CD14-positive monocyte (primary cell): ENCODE measurements at regions not wholly inside any gene's neighbourhood (a gene's known extent, or its start where the extent isn't known, plus 50 kb on each side); places are given as distances from the start of the nearest gene placed in this dataset.

Experiments used
- DNase-seq, 3 donors: peaks; one replicate each; pipeline ENCODE4 v3.0.0-alpha.2; 2011 to 2022
- H2AFZ ChIP-seq: 2 replicates; pipeline ENCODE4 v1.6.0; 2012; ENCODE audit warnings: mild to moderate bottlenecking, low read depth, low read length, inconsistent platforms; ENCODE audit not compliant: insufficient read depth, poor library complexity, severe bottlenecking
- H3K27ac ChIP-seq, 2 donors: 1 replicate in 1 of 2; 2 replicates in 1 of 2; pipeline ENCODE4 v1.5.1; 2012 to 2013; ENCODE audit warnings: low read length in 2 of 2, control low read depth in 1 of 2, inconsistent platforms in 1 of 2, low read depth in 1 of 2, mild to moderate bottlenecking in 1 of 2
- H3K27me3 ChIP-seq, 2 donors: one replicate each; pipeline versions ENCODE4 v1.6.0 to v1.6.1; 2011 to 2013; ENCODE audit warnings: low read length in 2 of 2; ENCODE audit not compliant: control insufficient read depth in 2 of 2, insufficient read depth in 2 of 2
- H3K36me3 ChIP-seq, 2 donors: replicated peaks in 1 of 2; 1 replicate in 1 of 2; 2 replicates in 1 of 2; pipeline versions ENCODE4 v1.5.1 to v1.6.1; 2012 to 2013; ENCODE audit warnings: low read length in 2 of 2, control low read depth in 1 of 2, inconsistent platforms in 1 of 2, mild to moderate bottlenecking in 1 of 2; ENCODE audit not compliant: insufficient read depth in 2 of 2, control insufficient read depth in 1 of 2
- H3K4me1 ChIP-seq, 2 donors: 1 replicate in 1 of 2; 2 replicates in 1 of 2; pipeline versions ENCODE4 v1.5.1 to v1.6.1; 2012 to 2013; ENCODE audit warnings: low read length in 2 of 2, control low read depth in 1 of 2, inconsistent platforms in 1 of 2, mild to moderate bottlenecking in 1 of 2, moderate library complexity in 1 of 2; ENCODE audit not compliant: insufficient read depth in 2 of 2, control insufficient read depth in 1 of 2
- H3K4me2 ChIP-seq: replicated peaks from 2 replicates; pipeline ENCODE3; 2012; ENCODE audit warnings: low read length, moderate library complexity, mild to moderate bottlenecking; ENCODE audit not compliant: poor library complexity, severe bottlenecking; ENCODE audit errors: extremely low read depth
- H3K4me3 ChIP-seq, 3 experiments: fragments of 200-600 bp in 1 of 3; sonication (generic) in 1 of 3; replicated peaks in 1 of 3; 1 replicate in 2 of 3; 2 replicates in 1 of 3; pipeline ENCODE4 v1.5.1; 2011 to 2013; ENCODE audit warnings: low read length in 3 of 3, mild to moderate bottlenecking in 3 of 3, control low read depth in 2 of 3, low read depth in 2 of 3, inconsistent platforms in 1 of 3, moderate library complexity in 1 of 3
- H3K79me2 ChIP-seq: 2 replicates; pipeline ENCODE4 v1.6.0; 2012; ENCODE audit warnings: mild to moderate bottlenecking, control low read depth, inconsistent platforms, low read length, moderate library complexity; ENCODE audit not compliant: insufficient read depth
- H3K9ac ChIP-seq: 2 replicates; pipeline ENCODE4 v1.6.0; 2017; ENCODE audit warnings: low read length, mild to moderate bottlenecking; ENCODE audit not compliant: insufficient read depth, poor library complexity, severe bottlenecking
- H3K9me3 ChIP-seq, 2 donors: replicated peaks in 1 of 2; 1 replicate in 1 of 2; 2 replicates in 1 of 2; pipeline versions ENCODE4 v1.5.1 to v1.6.1; 2012 to 2013; ENCODE audit warnings: low read length in 2 of 2, control low read depth in 1 of 2; ENCODE audit not compliant: control insufficient read depth in 1 of 2, insufficient read depth in 1 of 2
- H4K20me1 ChIP-seq: 2 replicates; pipeline ENCODE4 v1.6.0; 2012; ENCODE audit warnings: mild to moderate bottlenecking, low read length, control low read depth, moderate library complexity; ENCODE audit not compliant: insufficient read depth
- H3K27ac Mint-ChIP-seq, 7 donors: one replicate each; pipeline ENCODE4 v1.8.0; 2020; ENCODE audit warnings: mild to moderate bottlenecking in 7 of 7, mixed read lengths in 7 of 7, moderate library complexity in 6 of 7, inconsistent platforms in 2 of 7
- H3K27me3 Mint-ChIP-seq, 3 donors: one replicate each; pipeline ENCODE4 v1.8.0; 2021 to 2022; ENCODE audit warnings: low read depth in 3 of 3, mild to moderate bottlenecking in 3 of 3, mixed read lengths in 3 of 3, moderate library complexity in 3 of 3, inconsistent platforms in 1 of 3
- H3K36me3 Mint-ChIP-seq, 2 donors: one replicate each; pipeline ENCODE4 v1.8.0; 2020; ENCODE audit warnings: mixed read lengths in 2 of 2, inconsistent platforms in 1 of 2, mild to moderate bottlenecking in 1 of 2
- H3K4me1 Mint-ChIP-seq: one replicate; pipeline ENCODE4 v1.8.0; 2020; ENCODE audit warnings: mild to moderate bottlenecking, mixed read lengths
- H3K4me3 Mint-ChIP-seq, 2 donors: one replicate each; pipeline ENCODE4 v1.8.0; 2020; ENCODE audit warnings: mild to moderate bottlenecking in 2 of 2, mixed read lengths in 2 of 2, moderate library complexity in 1 of 2
- H3K9me3 Mint-ChIP-seq, 7 donors: one replicate each; pipeline ENCODE4 v1.8.0; 2020 to 2022; ENCODE audit warnings: mixed read lengths in 7 of 7, mild to moderate bottlenecking in 6 of 7, moderate library complexity in 6 of 7, inconsistent platforms in 2 of 7
- WGBS: methylation state at CpG from one replicate; pipeline ENCODE4 v1.1.5; 2013; ENCODE audit warnings: missing lambda C conversion rate; ENCODE audit not compliant: insufficient coverage; 5-methylcytosine and 5-hydroxymethylcytosine counted together
- intact Hi-C, 2 donors: fragments of 100-400 bp; cut with micrococcal nuclease; formaldehyde crosslinking; loops; one replicate each; pipeline versions ENCODE4 v1.15.0 to v1.15.1; 2023
- TF ChIP-seq, protein P1 (sequence below): fragments of 200-600 bp; IDR thresholded peaks from one replicate; pipeline ENCODE4 v1.8.0; 2022; ENCODE audit warnings: antibody characterized with exemption, mild to moderate bottlenecking

DNA sequence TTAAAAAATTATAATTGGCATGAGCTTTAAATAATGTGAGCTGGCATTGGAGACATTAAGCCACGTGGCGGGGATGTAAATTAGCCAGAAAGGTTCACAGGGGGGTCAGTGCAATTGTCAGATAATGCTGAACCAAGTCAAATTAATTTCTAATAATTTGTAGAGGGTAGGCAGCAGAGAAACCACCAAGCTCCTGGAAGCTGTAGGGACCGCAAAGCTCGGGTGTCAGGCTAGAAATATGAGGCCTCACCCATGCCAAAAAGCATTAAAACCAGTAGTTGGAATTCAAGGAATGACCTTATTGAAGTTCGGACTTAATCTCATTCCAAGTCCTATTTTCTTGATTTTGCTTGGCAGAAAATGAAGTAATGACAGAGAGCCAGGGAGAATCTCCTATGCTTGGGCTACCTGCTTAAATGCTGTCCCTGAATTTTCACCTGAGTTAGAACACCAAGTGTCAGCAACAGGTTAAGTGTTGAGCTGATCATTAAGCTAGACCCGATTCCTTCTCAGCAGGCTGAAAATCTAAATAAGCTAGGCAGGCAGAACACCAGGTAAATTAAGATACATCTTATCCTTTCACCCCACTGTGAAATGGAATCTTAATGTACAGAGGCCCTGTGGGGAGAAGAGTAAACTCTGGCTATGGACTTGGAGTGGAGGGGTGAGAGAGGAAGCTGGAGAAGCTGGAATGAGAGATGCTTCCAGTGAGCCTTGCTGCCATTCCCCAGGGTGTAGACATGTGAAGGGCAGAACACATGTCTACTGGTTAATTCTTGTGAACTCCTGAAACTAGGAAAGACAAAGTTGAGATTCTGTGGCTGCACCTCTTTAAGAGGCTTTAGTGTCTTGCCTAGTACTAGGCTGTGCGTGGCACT, 520.0 kb downstream of the SLC4A3 start:
- TF ChIP-seq, protein P1, sequence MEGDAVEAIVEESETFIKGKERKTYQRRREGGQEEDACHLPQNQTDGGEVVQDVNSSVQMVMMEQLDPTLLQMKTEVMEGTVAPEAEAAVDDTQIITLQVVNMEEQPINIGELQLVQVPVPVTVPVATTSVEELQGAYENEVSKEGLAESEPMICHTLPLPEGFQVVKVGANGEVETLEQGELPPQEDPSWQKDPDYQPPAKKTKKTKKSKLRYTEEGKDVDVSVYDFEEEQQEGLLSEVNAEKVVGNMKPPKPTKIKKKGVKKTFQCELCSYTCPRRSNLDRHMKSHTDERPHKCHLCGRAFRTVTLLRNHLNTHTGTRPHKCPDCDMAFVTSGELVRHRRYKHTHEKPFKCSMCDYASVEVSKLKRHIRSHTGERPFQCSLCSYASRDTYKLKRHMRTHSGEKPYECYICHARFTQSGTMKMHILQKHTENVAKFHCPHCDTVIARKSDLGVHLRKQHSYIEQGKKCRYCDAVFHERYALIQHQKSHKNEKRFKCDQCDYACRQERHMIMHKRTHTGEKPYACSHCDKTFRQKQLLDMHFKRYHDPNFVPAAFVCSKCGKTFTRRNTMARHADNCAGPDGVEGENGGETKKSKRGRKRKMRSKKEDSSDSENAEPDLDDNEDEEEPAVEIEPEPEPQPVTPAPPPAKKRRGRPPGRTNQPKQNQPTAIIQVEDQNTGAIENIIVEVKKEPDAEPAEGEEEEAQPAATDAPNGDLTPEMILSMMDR, result no peak
- H3K9me3 ChIP-seq, result peaks cover 3 to 5% of the 10 kb centered on the region in 2 donors
- no peak for DNase-seq
- Mint-ChIP-seq H3K27me3 (peaks cover 0 to 5% (median 0%) of the 10 kb centered on the region in 3 donors), H3K4me1 (no peaks in the 10 kb centered on the region), H3K36me3 (no peaks in the 10 kb centered on the region), H3K9me3 (peaks cover 2 to 19% (median 6%) of the 10 kb centered on the region in 7 donors), H3K4me3 (no peak overlapping the region), H3K27ac (no peak overlapping the region)
- no peaks in the 10 kb centered on the region for H3K4me1 ChIP-seq
- no peak overlapping the region for H3K27ac ChIP-seq
- H3K9ac ChIP-seq, result no peak overlapping the region
- WGBS, result 79% methylated on average over 6 of the region's 7 CpGs
- no peaks in the 10 kb centered on the region for H3K36me3 ChIP-seq
- no peaks in the 10 kb centered on the region for H3K27me3 ChIP-seq
- no peak overlapping the region for H3K4me3 ChIP-seq
- H3K79me2 ChIP-seq, result no peaks in the 10 kb centered on the region
- intact Hi-C loops, result no loop called here
- no peak overlapping the region for H2AFZ ChIP-seq
- no peak overlapping the region for H3K4me2 ChIP-seq
- no peaks in the 10 kb centered on the region for H4K20me1 ChIP-seq

DNA sequence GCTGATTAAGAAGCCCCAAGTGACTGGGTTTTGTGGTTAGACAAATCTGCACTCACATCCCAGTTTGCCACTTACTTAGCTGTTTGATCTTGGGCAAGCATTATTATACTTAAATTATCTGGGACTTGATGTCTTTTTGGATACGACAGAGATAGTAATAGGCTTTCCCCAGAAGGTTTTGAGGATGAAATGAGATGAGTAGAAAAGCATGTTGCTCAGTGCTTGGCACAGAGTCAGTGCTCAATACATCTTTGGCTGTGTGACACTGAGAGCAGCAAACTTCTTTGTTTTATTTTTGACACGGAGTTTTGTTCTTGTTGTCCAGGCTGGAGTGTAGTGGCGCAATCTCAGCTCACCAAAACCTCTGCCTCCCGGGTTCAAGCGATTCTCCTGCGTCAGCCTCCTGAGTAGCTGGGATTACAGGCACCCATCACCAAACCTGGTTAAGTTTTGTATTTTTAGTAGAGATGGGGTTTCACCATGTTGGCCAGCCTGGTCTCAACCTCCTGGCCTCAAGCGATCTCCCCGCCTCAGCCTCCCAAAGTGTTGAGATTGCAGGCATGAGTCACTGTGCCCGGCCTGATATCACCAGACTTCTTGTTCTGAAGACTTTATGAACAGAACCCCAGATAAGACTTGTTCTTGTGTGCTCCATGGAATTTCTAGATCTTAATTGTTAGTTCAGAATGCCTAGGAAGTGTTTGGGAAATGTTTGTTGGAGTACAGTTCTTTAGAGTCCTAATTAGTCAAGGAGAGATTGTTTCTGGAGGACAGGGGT, 521.2 kb downstream of the SLC4A3 start:
- H3K9me3 Mint-ChIP-seq, result peaks cover 0 to 15% (median 5%) of the 10 kb centered on the region in 7 donors
- intact Hi-C loops, result no loop called here
- peaks cover 0 to 5% of the 10 kb centered on the region in 2 donors for H3K9me3 ChIP-seq

More for the DNA sequence above, 521.2 kb downstream of the SLC4A3 start:
- H3K4me2 ChIP-seq, result no peak overlapping the region
- WGBS, result 85% methylated on average over 4 of the region's 9 CpGs
- TF ChIP-seq, protein P1, result no peak
- H3K4me1 ChIP-seq, result no peaks in the 10 kb centered on the region
- Mint-ChIP-seq H3K4me1 (no peaks in the 10 kb centered on the region), H3K27ac (no peak overlapping the region), H3K27me3 (peaks cover 0 to 2% (median 0%) of the 10 kb centered on the region in 3 donors), H3K4me3 (no peak overlapping the region), H3K36me3 (no peaks in the 10 kb centered on the region)
- H3K9ac ChIP-seq, result no peak overlapping the region
- H3K79me2 ChIP-seq, result no peaks in the 10 kb centered on the region
- H3K4me3 ChIP-seq, result no peak overlapping the region
- no peak overlapping the region for H3K27ac ChIP-seq
- no peak overlapping the region for H2AFZ ChIP-seq
- DNase-seq, result no peak
- H3K36me3 ChIP-seq, result no peaks in the 10 kb centered on the region
- H3K27me3 ChIP-seq, result no peaks in the 10 kb centered on the region
- H4K20me1 ChIP-seq, result no peaks in the 10 kb centered on the region
